Retinal pigment epithelial cell (primary cell): ENCODE measurements at regions not wholly inside any gene's neighbourhood (a gene's known extent, or its start where the extent isn't known, plus 50 kb on each side); places are given as distances from the start of the nearest gene placed in this dataset.

ENCODE experiments used
- DNase-seq: peaks from one replicate; pipeline ENCODE4 v3.0.0-alpha.2; 2010; ENCODE audit warnings: low read depth
- H3K4me3 ChIP-seq: 2 replicates; pipeline ENCODE4 v1.5.1; 2011; ENCODE audit warnings: mild to moderate bottlenecking, low read length, control low read depth, moderate library complexity
- TF ChIP-seq, protein P1 (sequence below): conservative IDR thresholded peaks from 2 replicates; pipeline ENCODE4 v1.5.1; 2011; ENCODE audit warnings: low read depth, low read length, control low read depth, inconsistent platforms

DNA sequence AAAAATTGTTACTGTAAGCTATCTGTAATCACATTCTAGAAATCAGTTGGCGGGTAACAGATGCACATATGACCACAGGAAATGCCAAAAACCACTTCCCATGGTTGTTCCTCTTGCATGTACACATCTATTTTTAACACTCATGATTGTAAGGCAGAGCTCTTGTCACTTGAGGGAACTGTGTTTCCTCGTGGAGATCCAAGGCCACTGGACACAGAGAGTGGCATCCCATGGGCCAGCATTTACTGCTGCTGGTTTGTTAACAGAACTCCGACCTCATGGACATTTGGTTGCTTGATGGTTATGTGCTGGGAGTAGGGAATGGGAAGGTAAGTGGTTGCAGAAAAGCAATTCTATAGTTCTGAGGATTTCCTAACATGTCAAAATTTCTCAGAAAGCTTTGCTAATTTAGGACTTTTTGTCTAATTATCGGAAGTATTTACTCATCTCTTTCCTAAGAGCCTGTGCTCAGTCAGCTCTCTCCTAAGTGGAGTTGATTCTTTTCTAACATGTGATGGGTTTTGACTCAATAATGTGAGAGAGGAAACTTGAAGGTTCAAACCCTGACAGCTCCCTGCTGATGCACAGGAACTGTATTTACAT lies 202.0 kb upstream of the NR3C1 start:
- DNase-seq = no peak
- no peak overlapping the region for H3K4me3 ChIP-seq
- TF ChIP-seq, protein P1, sequence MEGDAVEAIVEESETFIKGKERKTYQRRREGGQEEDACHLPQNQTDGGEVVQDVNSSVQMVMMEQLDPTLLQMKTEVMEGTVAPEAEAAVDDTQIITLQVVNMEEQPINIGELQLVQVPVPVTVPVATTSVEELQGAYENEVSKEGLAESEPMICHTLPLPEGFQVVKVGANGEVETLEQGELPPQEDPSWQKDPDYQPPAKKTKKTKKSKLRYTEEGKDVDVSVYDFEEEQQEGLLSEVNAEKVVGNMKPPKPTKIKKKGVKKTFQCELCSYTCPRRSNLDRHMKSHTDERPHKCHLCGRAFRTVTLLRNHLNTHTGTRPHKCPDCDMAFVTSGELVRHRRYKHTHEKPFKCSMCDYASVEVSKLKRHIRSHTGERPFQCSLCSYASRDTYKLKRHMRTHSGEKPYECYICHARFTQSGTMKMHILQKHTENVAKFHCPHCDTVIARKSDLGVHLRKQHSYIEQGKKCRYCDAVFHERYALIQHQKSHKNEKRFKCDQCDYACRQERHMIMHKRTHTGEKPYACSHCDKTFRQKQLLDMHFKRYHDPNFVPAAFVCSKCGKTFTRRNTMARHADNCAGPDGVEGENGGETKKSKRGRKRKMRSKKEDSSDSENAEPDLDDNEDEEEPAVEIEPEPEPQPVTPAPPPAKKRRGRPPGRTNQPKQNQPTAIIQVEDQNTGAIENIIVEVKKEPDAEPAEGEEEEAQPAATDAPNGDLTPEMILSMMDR = no peak

DNA sequence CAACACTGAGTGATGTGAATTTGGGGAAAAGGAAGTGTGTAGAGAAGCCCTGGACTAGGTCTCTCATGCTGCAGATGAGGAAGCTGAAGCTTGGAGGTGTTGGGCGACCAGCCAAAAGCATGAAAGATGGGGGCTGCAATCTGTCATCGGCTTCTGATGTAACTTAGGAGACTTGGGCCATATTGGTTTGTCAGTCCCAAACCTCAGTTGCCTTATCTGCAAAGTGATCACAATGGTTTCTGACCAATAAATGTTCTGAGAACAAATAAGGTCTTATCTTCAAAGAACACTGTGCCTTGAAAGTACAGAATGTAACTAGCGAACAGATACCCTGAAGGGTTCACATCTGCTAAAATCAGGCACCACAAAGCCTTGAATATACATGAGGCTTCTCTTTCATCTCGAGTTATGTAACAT lies 198.4 kb upstream of the NR3C1 start:
- H3K4me3 ChIP-seq = no peak overlapping the region
- DNase-seq = no peak
- TF ChIP-seq, protein P1 = no peak

DNA sequence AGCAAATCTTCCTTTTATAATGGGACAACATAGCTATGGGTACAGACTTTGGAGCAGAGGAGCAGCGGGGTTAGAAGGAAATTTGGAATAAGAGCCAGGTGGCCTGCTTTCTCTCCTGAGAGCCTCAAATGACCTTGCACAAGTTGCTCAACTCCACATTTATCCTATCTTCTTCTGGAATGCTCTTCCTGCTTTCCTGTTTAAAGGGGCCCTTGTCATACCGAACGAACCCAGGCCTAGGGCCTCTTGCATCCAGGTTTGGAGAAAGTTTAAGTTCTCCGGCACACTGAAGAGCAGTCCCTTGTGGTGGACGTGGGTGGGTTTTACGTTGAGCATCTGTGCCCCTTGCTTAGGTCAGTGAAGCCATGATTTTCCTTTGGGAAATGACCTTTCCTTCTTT lies 197.9 kb upstream of the NR3C1 start:
- no peak for DNase-seq
- TF ChIP-seq, protein P1 = no peak
- H3K4me3 ChIP-seq = no peak overlapping the region

DNA sequence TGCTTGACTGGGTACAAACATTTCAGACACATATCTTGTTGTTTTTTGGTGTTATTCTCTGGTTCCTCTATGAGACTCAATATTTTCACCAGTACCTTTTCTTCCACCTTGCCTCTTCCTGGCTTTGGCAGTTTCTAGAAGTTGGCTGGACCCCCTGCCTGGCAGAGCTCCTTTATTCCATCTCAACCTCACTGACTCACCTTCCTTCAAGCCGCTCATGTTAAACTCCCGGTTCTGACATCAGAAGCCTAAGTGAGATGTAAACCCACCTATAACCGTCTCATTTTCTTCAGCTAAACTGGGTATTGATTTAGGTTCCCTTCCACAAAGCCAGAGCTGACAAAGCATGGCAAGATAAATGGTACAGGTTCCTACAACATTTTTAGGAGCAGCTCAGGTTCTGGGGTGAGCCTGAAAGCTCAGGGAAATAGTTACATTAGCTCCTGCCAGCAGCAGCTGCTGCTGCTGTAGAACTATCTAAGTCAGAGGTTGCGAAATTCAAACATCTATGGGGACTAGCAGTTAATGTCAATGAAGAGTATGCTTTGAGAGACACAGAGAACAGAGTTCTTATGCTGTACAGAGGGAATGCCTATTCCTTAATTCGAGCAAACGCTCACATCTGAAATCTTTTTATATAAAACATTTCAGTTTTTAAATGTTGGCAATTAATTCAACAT lies 197.1 kb upstream of the NR3C1 start:
- no peak for DNase-seq
- TF ChIP-seq, protein P1 = no peak
- no peak overlapping the region for H3K4me3 ChIP-seq

DNA sequence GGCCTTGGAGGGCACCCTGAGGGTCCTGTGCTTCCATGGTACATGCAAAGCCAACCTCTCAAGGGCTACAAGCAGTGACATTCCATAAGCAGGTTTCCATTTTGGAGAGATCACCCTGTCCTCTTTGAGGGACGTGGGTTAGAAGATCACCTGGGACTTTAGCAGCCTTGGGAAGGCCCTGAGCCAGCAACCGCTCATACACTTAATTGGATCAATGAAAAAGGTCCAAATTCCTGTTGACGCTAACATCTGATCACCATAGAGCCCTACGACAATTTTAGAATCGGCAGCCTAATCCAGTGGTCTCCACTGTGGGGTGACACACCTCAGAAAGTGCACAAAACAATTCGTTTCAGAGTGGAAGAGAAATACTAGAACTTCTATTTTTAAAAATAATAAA lies 196.0 kb upstream of the NR3C1 start:
- TF ChIP-seq, protein P1 = no peak
- no peak for DNase-seq
- H3K4me3 ChIP-seq = no peak overlapping the region

DNA sequence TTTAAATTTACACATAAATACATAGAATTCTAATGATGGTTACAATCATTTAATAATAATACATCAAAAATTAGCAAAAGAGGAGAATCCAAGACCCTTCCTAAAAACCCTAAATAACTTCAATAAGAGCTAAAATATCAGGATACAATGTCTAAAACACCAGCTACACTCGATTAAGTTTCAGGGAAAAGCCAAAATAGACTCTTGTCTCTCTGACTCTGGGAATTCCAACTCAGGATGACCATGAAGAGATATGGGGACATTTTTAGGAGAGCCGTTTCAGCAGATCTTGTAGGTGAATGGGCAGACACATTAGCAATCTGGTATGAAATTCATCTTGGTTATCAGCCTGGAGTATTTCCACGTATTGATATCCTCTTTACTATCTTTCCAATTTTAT lies 193.3 kb upstream of the NR3C1 start:
- TF ChIP-seq, protein P1 = no peak
- no peak overlapping the region for H3K4me3 ChIP-seq
- no peak for DNase-seq
